CD14-positive monocyte (primary cell): ENCODE measurements at regions not wholly inside any gene's neighbourhood (a gene's known extent, or its start where the extent isn't known, plus 50 kb on each side); places are given as distances from the start of the nearest gene placed in this dataset.

ENCODE experiments used
- DNase-seq, 3 donors: peaks; one replicate each; pipeline ENCODE4 v3.0.0-alpha.2; 2011 to 2022
- H2AFZ ChIP-seq: 2 replicates; pipeline ENCODE4 v1.6.0; 2012; ENCODE audit warnings: mild to moderate bottlenecking, low read depth, low read length, inconsistent platforms; ENCODE audit not compliant: insufficient read depth, poor library complexity, severe bottlenecking
- H3K27ac ChIP-seq, 2 donors: 1 replicate in 1 of 2; 2 replicates in 1 of 2; pipeline ENCODE4 v1.5.1; 2012 to 2013; ENCODE audit warnings: low read length in 2 of 2, control low read depth in 1 of 2, inconsistent platforms in 1 of 2, low read depth in 1 of 2, mild to moderate bottlenecking in 1 of 2
- H3K27me3 ChIP-seq, 2 donors: one replicate each; pipeline versions ENCODE4 v1.6.0 to v1.6.1; 2011 to 2013; ENCODE audit warnings: low read length in 2 of 2; ENCODE audit not compliant: control insufficient read depth in 2 of 2, insufficient read depth in 2 of 2
- H3K36me3 ChIP-seq, 2 donors: replicated peaks in 1 of 2; 1 replicate in 1 of 2; 2 replicates in 1 of 2; pipeline versions ENCODE4 v1.5.1 to v1.6.1; 2012 to 2013; ENCODE audit warnings: low read length in 2 of 2, control low read depth in 1 of 2, inconsistent platforms in 1 of 2, mild to moderate bottlenecking in 1 of 2; ENCODE audit not compliant: insufficient read depth in 2 of 2, control insufficient read depth in 1 of 2
- H3K4me1 ChIP-seq, 2 donors: 1 replicate in 1 of 2; 2 replicates in 1 of 2; pipeline versions ENCODE4 v1.5.1 to v1.6.1; 2012 to 2013; ENCODE audit warnings: low read length in 2 of 2, control low read depth in 1 of 2, inconsistent platforms in 1 of 2, mild to moderate bottlenecking in 1 of 2, moderate library complexity in 1 of 2; ENCODE audit not compliant: insufficient read depth in 2 of 2, control insufficient read depth in 1 of 2
- H3K4me2 ChIP-seq: replicated peaks from 2 replicates; pipeline ENCODE3; 2012; ENCODE audit warnings: low read length, moderate library complexity, mild to moderate bottlenecking; ENCODE audit not compliant: poor library complexity, severe bottlenecking; ENCODE audit errors: extremely low read depth
- H3K4me3 ChIP-seq, 3 experiments: fragments of 200-600 bp in 1 of 3; sonication (generic) in 1 of 3; replicated peaks in 1 of 3; 1 replicate in 2 of 3; 2 replicates in 1 of 3; pipeline ENCODE4 v1.5.1; 2011 to 2013; ENCODE audit warnings: low read length in 3 of 3, mild to moderate bottlenecking in 3 of 3, control low read depth in 2 of 3, low read depth in 2 of 3, inconsistent platforms in 1 of 3, moderate library complexity in 1 of 3
- H3K79me2 ChIP-seq: 2 replicates; pipeline ENCODE4 v1.6.0; 2012; ENCODE audit warnings: mild to moderate bottlenecking, control low read depth, inconsistent platforms, low read length, moderate library complexity; ENCODE audit not compliant: insufficient read depth
- H3K9ac ChIP-seq: 2 replicates; pipeline ENCODE4 v1.6.0; 2017; ENCODE audit warnings: low read length, mild to moderate bottlenecking; ENCODE audit not compliant: insufficient read depth, poor library complexity, severe bottlenecking
- H3K9me3 ChIP-seq, 2 donors: replicated peaks in 1 of 2; 1 replicate in 1 of 2; 2 replicates in 1 of 2; pipeline versions ENCODE4 v1.5.1 to v1.6.1; 2012 to 2013; ENCODE audit warnings: low read length in 2 of 2, control low read depth in 1 of 2; ENCODE audit not compliant: control insufficient read depth in 1 of 2, insufficient read depth in 1 of 2
- H4K20me1 ChIP-seq: 2 replicates; pipeline ENCODE4 v1.6.0; 2012; ENCODE audit warnings: mild to moderate bottlenecking, low read length, control low read depth, moderate library complexity; ENCODE audit not compliant: insufficient read depth
- H3K27ac Mint-ChIP-seq, 7 donors: one replicate each; pipeline ENCODE4 v1.8.0; 2020; ENCODE audit warnings: mild to moderate bottlenecking in 7 of 7, mixed read lengths in 7 of 7, moderate library complexity in 6 of 7, inconsistent platforms in 2 of 7
- H3K27me3 Mint-ChIP-seq, 3 donors: one replicate each; pipeline ENCODE4 v1.8.0; 2021 to 2022; ENCODE audit warnings: low read depth in 3 of 3, mild to moderate bottlenecking in 3 of 3, mixed read lengths in 3 of 3, moderate library complexity in 3 of 3, inconsistent platforms in 1 of 3
- H3K36me3 Mint-ChIP-seq, 2 donors: one replicate each; pipeline ENCODE4 v1.8.0; 2020; ENCODE audit warnings: mixed read lengths in 2 of 2, inconsistent platforms in 1 of 2, mild to moderate bottlenecking in 1 of 2
- H3K4me1 Mint-ChIP-seq: one replicate; pipeline ENCODE4 v1.8.0; 2020; ENCODE audit warnings: mild to moderate bottlenecking, mixed read lengths
- H3K4me3 Mint-ChIP-seq, 2 donors: one replicate each; pipeline ENCODE4 v1.8.0; 2020; ENCODE audit warnings: mild to moderate bottlenecking in 2 of 2, mixed read lengths in 2 of 2, moderate library complexity in 1 of 2
- H3K9me3 Mint-ChIP-seq, 7 donors: one replicate each; pipeline ENCODE4 v1.8.0; 2020 to 2022; ENCODE audit warnings: mixed read lengths in 7 of 7, mild to moderate bottlenecking in 6 of 7, moderate library complexity in 6 of 7, inconsistent platforms in 2 of 7
- WGBS: methylation state at CpG from one replicate; pipeline ENCODE4 v1.1.5; 2013; ENCODE audit warnings: missing lambda C conversion rate; ENCODE audit not compliant: insufficient coverage; 5-methylcytosine and 5-hydroxymethylcytosine counted together
- intact Hi-C, 2 donors: fragments of 100-400 bp; cut with micrococcal nuclease; formaldehyde crosslinking; loops; one replicate each; pipeline versions ENCODE4 v1.15.0 to v1.15.1; 2023
- TF ChIP-seq, protein P1 (sequence below): fragments of 200-600 bp; IDR thresholded peaks from one replicate; pipeline ENCODE4 v1.8.0; 2022; ENCODE audit warnings: antibody characterized with exemption, mild to moderate bottlenecking

DNA sequence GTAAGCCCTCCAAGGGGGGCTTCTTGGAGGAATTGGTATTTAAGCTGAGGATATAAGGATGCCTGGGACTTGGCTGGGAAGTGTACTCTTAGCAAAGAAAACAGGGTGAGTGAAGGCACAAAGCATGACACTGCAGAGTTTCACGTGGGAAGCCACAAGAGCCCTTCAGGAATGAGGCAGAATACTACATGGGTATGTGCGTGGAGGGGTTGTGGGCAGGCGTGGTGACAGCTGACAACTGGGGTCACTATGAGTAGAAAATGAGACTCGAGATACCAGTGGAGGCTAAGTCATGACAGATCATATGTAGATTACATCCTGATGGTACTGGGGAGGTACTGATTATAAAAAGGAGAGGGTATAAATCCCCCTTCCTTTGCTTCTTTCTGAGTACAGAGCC is 78.1 kb upstream of the XYLT1 start:
- Mint-ChIP-seq H3K27me3 (peaks cover 2 to 8% (median 3%) of the 10 kb centered on the region in 3 donors), H3K9me3 (peaks cover 0 to 5% (median 2%) of the 10 kb centered on the region in 7 donors), H3K4me3 (no peak overlapping the region), H3K36me3 (no peaks in the 10 kb centered on the region), H3K27ac (no peak overlapping the region), H3K4me1 (no peaks in the 10 kb centered on the region)
- H3K36me3 ChIP-seq, result no peaks in the 10 kb centered on the region
- intact Hi-C loops, result no loop called here
- H3K27me3 ChIP-seq, result no peaks in the 10 kb centered on the region
- no peak overlapping the region for H3K4me2 ChIP-seq
- no peak overlapping the region for H2AFZ ChIP-seq
- no peaks in the 10 kb centered on the region for H4K20me1 ChIP-seq
- no peaks in the 10 kb centered on the region for H3K9me3 ChIP-seq
- no peak overlapping the region for H3K9ac ChIP-seq
- H3K4me1 ChIP-seq, result no peaks in the 10 kb centered on the region
- H3K4me3 ChIP-seq, result no peak overlapping the region
- DNase-seq, result no peak
- H3K27ac ChIP-seq, result no peak overlapping the region
- 89% methylated on average over 3 of the region's 4 CpGs for WGBS
- TF ChIP-seq, protein P1, sequence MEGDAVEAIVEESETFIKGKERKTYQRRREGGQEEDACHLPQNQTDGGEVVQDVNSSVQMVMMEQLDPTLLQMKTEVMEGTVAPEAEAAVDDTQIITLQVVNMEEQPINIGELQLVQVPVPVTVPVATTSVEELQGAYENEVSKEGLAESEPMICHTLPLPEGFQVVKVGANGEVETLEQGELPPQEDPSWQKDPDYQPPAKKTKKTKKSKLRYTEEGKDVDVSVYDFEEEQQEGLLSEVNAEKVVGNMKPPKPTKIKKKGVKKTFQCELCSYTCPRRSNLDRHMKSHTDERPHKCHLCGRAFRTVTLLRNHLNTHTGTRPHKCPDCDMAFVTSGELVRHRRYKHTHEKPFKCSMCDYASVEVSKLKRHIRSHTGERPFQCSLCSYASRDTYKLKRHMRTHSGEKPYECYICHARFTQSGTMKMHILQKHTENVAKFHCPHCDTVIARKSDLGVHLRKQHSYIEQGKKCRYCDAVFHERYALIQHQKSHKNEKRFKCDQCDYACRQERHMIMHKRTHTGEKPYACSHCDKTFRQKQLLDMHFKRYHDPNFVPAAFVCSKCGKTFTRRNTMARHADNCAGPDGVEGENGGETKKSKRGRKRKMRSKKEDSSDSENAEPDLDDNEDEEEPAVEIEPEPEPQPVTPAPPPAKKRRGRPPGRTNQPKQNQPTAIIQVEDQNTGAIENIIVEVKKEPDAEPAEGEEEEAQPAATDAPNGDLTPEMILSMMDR, result no peak
- no peaks in the 10 kb centered on the region for H3K79me2 ChIP-seq

DNA sequence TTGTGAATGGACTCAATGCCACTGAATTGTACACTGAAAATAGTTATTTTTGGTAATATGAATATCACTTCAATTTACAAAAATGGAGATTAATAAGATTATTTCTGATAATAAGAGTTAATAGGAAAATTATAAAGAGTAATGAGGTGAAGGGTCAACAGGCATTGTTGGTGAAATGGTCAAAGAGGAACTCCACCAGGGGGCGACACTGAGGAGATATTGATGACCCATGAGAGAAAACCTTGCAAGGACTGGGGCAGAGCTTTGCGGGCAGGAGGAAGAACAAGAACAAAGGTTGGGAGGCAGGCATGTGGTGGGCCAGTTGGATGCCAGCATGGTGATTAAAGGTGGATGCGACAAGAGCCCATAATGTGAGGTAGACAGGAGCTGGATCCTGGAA is 74.0 kb upstream of the XYLT1 start:
- Mint-ChIP-seq H3K27me3 (peaks cover 2 to 8% (median 4%) of the 10 kb centered on the region in 3 donors), H3K9me3 (peaks cover 0 to 6% (median 3%) of the 10 kb centered on the region in 7 donors), H3K4me1 (no peaks in the 10 kb centered on the region), H3K4me3 (no peak overlapping the region), H3K27ac (no peak overlapping the region), H3K36me3 (no peaks in the 10 kb centered on the region)
- Histone ChIP-seq H3K27me3 (no peaks in the 10 kb centered on the region), H3K4me1 (no peaks in the 10 kb centered on the region), H3K4me3 (no peak overlapping the region), H3K4me2 (no peak overlapping the region), H2AFZ (no peak overlapping the region), H3K9me3 (no peaks in the 10 kb centered on the region), H3K9ac (no peak overlapping the region), H3K36me3 (no peaks in the 10 kb centered on the region), H3K79me2 (no peaks in the 10 kb centered on the region), H4K20me1 (no peaks in the 10 kb centered on the region), H3K27ac (no peak overlapping the region)
- peak in 1 of 3 donors; percentile 15 for DNase-seq
- intact Hi-C loops, result no loop called here
- TF ChIP-seq, protein P1, result peak; percentile 55
- WGBS, result 74% methylated on average over 3 of the region's 3 CpGs
